GM12878 (cell line): ENCODE measurements at regions not wholly inside any gene's neighbourhood (a gene's known extent, or its start where the extent isn't known, plus 50 kb on each side); places are given as distances from the start of the nearest gene placed in this dataset.

Experiments
- ATAC-seq: fragments of 200-7000 bp; cut with Tn5 transposase; 3 replicates; pipeline ENCODE4 v1.9.1; 2020; ENCODE audit warnings: mild to moderate bottlenecking, moderate library complexity
- BruUV-seq: library from RNA; stranded (reverse); fragments of 400-500 nt; replicated peaks from 2 replicates; lab custom pipeline; 2021; lab: Mats Ljungman, UMichigan
- CTCF ChIA-PET: fragments of 300-600 bp; sonication (Branson Sonifier 250); formaldehyde crosslinking; extraction: SDS; loops from one replicate; lab custom pipeline; 2021; ENCODE audit warnings: inconsistent platforms; lab: Yijun Ruan, JAX
- POLR2A ChIA-PET: fragments of 350-600 bp; formaldehyde crosslinking; extraction: SDS; loops from one replicate; lab custom pipeline; 2021; ENCODE audit warnings: inconsistent platforms; lab: Charles Lee
- RAD21 ChIA-PET: fragments of 300-600 bp; sonication (Branson Sonifier 250); formaldehyde crosslinking; loops from one replicate; lab custom pipeline; 2023; ENCODE audit warnings: antibody characterized with exemption; ENCODE audit not compliant: unreplicated experiment; lab: Charles Lee
- SMC1A ChIA-PET: fragments of 300-600 bp; sonication (Branson Sonifier 250); formaldehyde crosslinking; loops from one replicate; lab custom pipeline; 2023; ENCODE audit not compliant: unreplicated experiment, uncharacterized antibody; lab: Charles Lee
- DNase-seq: peaks from one replicate; pipeline ENCODE4 v3.0.0-alpha.2; 2011; ENCODE audit warnings: low read depth, low spot score
- FAIRE-seq: peaks from 3 replicates; lab custom pipeline; 2011; peaks lifted over from hg19 to GRCh38; lab: Jason Lieb, UNC
- H2AFZ ChIP-seq: 2 replicates; pipeline ENCODE4 v1.6.0; 2011; ENCODE audit warnings: low read depth, low read length, control low read depth; ENCODE audit not compliant: control insufficient read depth
- H3K27ac ChIP-seq: 2 replicates; pipeline ENCODE4 v1.5.1; 2011; ENCODE audit warnings: control low read depth; ENCODE audit not compliant: control insufficient read depth, insufficient read depth
- H3K27me3 ChIP-seq, 2 experiments: replicated peaks in 1 of 2; 2 replicates each; pipeline versions ENCODE4 v1.6.0 to v1.6.1; 2011; ENCODE audit warnings: low read length in 1 of 2; ENCODE audit not compliant: control insufficient read depth in 2 of 2, insufficient read depth in 2 of 2
- H3K36me3 ChIP-seq, 2 experiments: 2 replicates each; pipeline ENCODE4 v1.5.1; 2011; ENCODE audit warnings: low read length in 1 of 2; ENCODE audit not compliant: control insufficient read depth in 2 of 2, insufficient read depth in 2 of 2
- H3K4me1 ChIP-seq: 2 replicates; pipeline ENCODE4 v1.6.1; 2011; ENCODE audit warnings: mild to moderate bottlenecking, low read length, moderate library complexity, mixed read lengths; ENCODE audit not compliant: control insufficient read depth, insufficient read depth
- H3K4me2 ChIP-seq: 2 replicates; pipeline ENCODE4 v1.6.0; 2011; ENCODE audit warnings: control low read depth; ENCODE audit not compliant: control insufficient read depth, insufficient read depth
- H3K4me3 ChIP-seq: fragments of 200-600 bp; sonication (generic); 2 replicates; pipeline ENCODE4 v1.5.1; 2016
- H3K79me2 ChIP-seq: 2 replicates; pipeline ENCODE4 v1.6.0; 2011; ENCODE audit warnings: low read length; ENCODE audit not compliant: control insufficient read depth, insufficient read depth
- H3K9ac ChIP-seq: 2 replicates; pipeline ENCODE4 v1.8.0; 2011; ENCODE audit warnings: low read length, control low read depth, mixed read lengths; ENCODE audit not compliant: control insufficient read depth, insufficient read depth
- H3K9me3 ChIP-seq: replicated peaks from 3 replicates; pipeline ENCODE4 v1.5.1; 2011; ENCODE audit warnings: mild to moderate bottlenecking, low read length; ENCODE audit not compliant: control insufficient read depth, insufficient read depth
- H4K20me1 ChIP-seq: 2 replicates; pipeline ENCODE4 v1.6.0; 2011; ENCODE audit not compliant: control insufficient read depth, insufficient read depth
- BHLHE40 ChIP-seq, 2 experiments: fragments of 450-650 bp in 1 of 2; IDR thresholded peaks; 2 replicates each; pipeline ENCODE4 v1.6.1; 2011 to 2017; ENCODE audit warnings: low read depth in 2 of 2, borderline replicate concordance in 1 of 2, improper control_type of control experiment in 1 of 2, low read length in 1 of 2, mild to moderate bottlenecking in 1 of 2
- EED ChIP-seq: sonication (generic); IDR thresholded peaks from 2 replicates; pipeline ENCODE4 v1.6.1; 2016; ENCODE audit warnings: antibody characterized with exemption, low read depth
- IRF3 ChIP-seq: fragments of 450-650 bp; IDR thresholded peaks from 2 replicates; pipeline ENCODE4 v1.6.1; 2014; ENCODE audit warnings: mild to moderate bottlenecking
- NFYB ChIP-seq: IDR thresholded peaks from 2 replicates; pipeline ENCODE4 v1.6.1; 2011; ENCODE audit warnings: low read depth, mild to moderate bottlenecking, low read length, improper control_type of control experiment, moderate library complexity; ENCODE audit not compliant: insufficient read depth
- NRF1 ChIP-seq: conservative IDR thresholded peaks from 2 replicates; pipeline ENCODE4 v1.6.1; 2011; ENCODE audit warnings: mild to moderate bottlenecking, low read depth, low read length, improper control_type of control experiment
- PBX3 ChIP-seq: IDR thresholded peaks from 2 replicates; pipeline ENCODE4 v1.6.1; 2011; ENCODE audit warnings: mild to moderate bottlenecking, low read depth, low read length, moderate library complexity; ENCODE audit not compliant: insufficient replicate concordance
- SIN3A ChIP-seq: IDR thresholded peaks from 2 replicates; pipeline ENCODE4 v1.6.1; 2012; ENCODE audit warnings: low read depth, low read length, improper control_type of control experiment
- SKIL ChIP-seq: fragments of 450-650 bp; IDR thresholded peaks from 2 replicates; pipeline ENCODE4 v1.6.1; 2017; ENCODE audit warnings: mild to moderate bottlenecking, low read depth, inconsistent platforms; ENCODE audit not compliant: poor library complexity, severe bottlenecking
- ZBTB11 ChIP-seq: fragments of 450-650 bp; formaldehyde crosslinking; IDR thresholded peaks from 2 replicates; pipeline ENCODE4 v1.5.0; 2022; ENCODE audit warnings: mild to moderate bottlenecking, missing genetic modification characterization
- WGBS: methylation state at CpG from one replicate; pipeline ENCODE4 v1.1.6; 2016; ENCODE audit warnings: low lambda C conversion rate; ENCODE audit not compliant: insufficient replicate concordance, insufficient coverage; ENCODE audit errors: missing lambda C conversion rate; 5-methylcytosine and 5-hydroxymethylcytosine counted together
- in situ Hi-C: fragments of 300-500 bp; cut with MboI; formaldehyde crosslinking; loops from 9 replicates; pipeline ENCODE4 v1.14.3; 2018; ENCODE audit warnings: mixed read lengths
- intact Hi-C: fragments of 100-400 bp; cut with micrococcal nuclease; formaldehyde crosslinking; loops from one replicate; pipeline ENCODE4 v1.14.2; 2022; ENCODE audit not compliant: unreplicated experiment

- TF ChIP-seq ZBTB11 (no peak), EED (no peak), NRF1 (no peak), NFYB (no peak), SIN3A (no peak), IRF3 (no peak)
Observed at GRCh38 chr16:6216836-6217235, 1115.8 kb upstream of the RBFOX1 start (continued).

GRCh38 chr16:6211644-6212043, 1114.0 kb upstream of the EEF2KMT start:
- DNase-seq: no peak
- in situ Hi-C loops: no loop called here
- ChIA-PET RAD21 (no interaction called here), CTCF (no interaction called here), POLR2A (no interaction called here), SMC1A (no interaction called here)
- Histone ChIP-seq H3K4me3 (no peak overlapping the region), H3K27me3 (no peaks in the 10 kb centered on the region), H4K20me1 (no peaks in the 10 kb centered on the region), H3K36me3 (no peaks in the 10 kb centered on the region), H3K9me3 (no peaks in the 10 kb centered on the region), H3K79me2 (no peaks in the 10 kb centered on the region), H3K4me2 (no peak overlapping the region), H3K9ac (no peak overlapping the region), H3K4me1 (no peaks in the 10 kb centered on the region), H3K27ac (no peak overlapping the region), H2AFZ (no peak overlapping the region)
- no peak for FAIRE-seq
- intact Hi-C loops: no loop called here
- 0% methylated on average over 2 of the region's 2 CpGs for WGBS
- TF ChIP-seq SKIL: no peak
- TF ChIP-seq PBX3: no peak
- TF ChIP-seq BHLHE40 (IDR thresholded peaks at IDR 0.05; ENCODE audit: borderline replicate concordance in 1 of 2, low read depth in 2 of 2, low read length in 1 of 2): no peak
- no TSS peak for BruUV-seq
- ATAC-seq: no peak
